HFFc6 (cell line): ENCODE measurements at regions not wholly inside any gene's neighbourhood (a gene's known extent, or its start where the extent isn't known, plus 50 kb on each side); places are given as distances from the start of the nearest gene placed in this dataset.

Source experiments
- DNase-seq: peaks from one replicate; pipeline ENCODE4 v3.0.0-alpha.2; 2018
- H3K27ac Mint-ChIP-seq: 2 replicates; pipeline ENCODE4 v1.8.0; 2020; ENCODE audit warnings: mild to moderate bottlenecking, mixed read lengths
- H3K27me3 Mint-ChIP-seq: 2 replicates; pipeline ENCODE4 v1.8.0; 2021; ENCODE audit warnings: mild to moderate bottlenecking, moderate library complexity, mixed read lengths; ENCODE audit not compliant: insufficient read depth
- H3K36me3 Mint-ChIP-seq: 2 replicates; pipeline ENCODE4 v1.8.0; 2021; ENCODE audit warnings: low read depth, mixed read lengths
- H3K4me1 Mint-ChIP-seq: 2 replicates; pipeline ENCODE4 v1.8.0; 2020; ENCODE audit warnings: low read depth, mixed read lengths
- H3K4me3 Mint-ChIP-seq: 2 replicates; pipeline ENCODE4 v1.8.0; 2020; ENCODE audit warnings: mild to moderate bottlenecking, moderate library complexity, mixed read lengths
- H3K9me3 Mint-ChIP-seq: 2 replicates; pipeline ENCODE4 v1.8.0; 2020; ENCODE audit warnings: mild to moderate bottlenecking, mixed read lengths
- CTCF ChIP-seq: fragments of 200-600 bp; sonication (generic); IDR thresholded peaks from 2 replicates; pipeline ENCODE4 v1.5.0; 2021; ENCODE audit warnings: antibody characterized with exemption, mild to moderate bottlenecking

GRCh38 chr4:23135792-23136645 lies 443.3 kb downstream of the GBA3 start:
- peak; percentile 5 for DNase-seq
- TF ChIP-seq CTCF, result peak; percentile 81
- no peaks in the 10 kb centered on the region for H3K4me1 Mint-ChIP-seq
- no peak overlapping the region for H3K4me3 Mint-ChIP-seq
- no peaks in the 10 kb centered on the region for H3K36me3 Mint-ChIP-seq
- H3K27ac Mint-ChIP-seq, result no peak overlapping the region
- H3K27me3 Mint-ChIP-seq, result no peaks in the 10 kb centered on the region; the same call in 1 of the 2 replicates
- H3K9me3 Mint-ChIP-seq, result peaks cover 19% of the 10 kb centered on the region

- Mint-ChIP-seq H3K4me1 (no peaks in the 10 kb centered on the region), H3K9me3 (peaks cover 27% of the 10 kb centered on the region), H3K27me3 (no peaks in the 10 kb centered on the region; the same call in 1 of the 2 replicates), H3K4me3 (no peak overlapping the region), H3K36me3 (no peaks in the 10 kb centered on the region), H3K27ac (no peak overlapping the region)
- no peak for TF ChIP-seq CTCF
- no peak for DNase-seq
Observed at GRCh38 chr4:23134331-23134730, 441.6 kb downstream of the GBA3 start.

- DNase-seq, result no peak
- Mint-ChIP-seq H3K36me3 (0 out of 2 replicates have a peak, but pooled peaks cover under 1% of the 10 kb centered on the region), H3K9me3 (peaks cover 50% of the 10 kb centered on the region), H3K4me3 (no peak overlapping the region), H3K27me3 (no peaks in the 10 kb centered on the region; the same call in 1 of the 2 replicates), H3K4me1 (no peaks in the 10 kb centered on the region), H3K27ac (no peak overlapping the region)
- no peak for TF ChIP-seq CTCF
Observed at GRCh38 chr4:23130845-23131244, 438.1 kb downstream of the GBA3 start.

GRCh38 chr4:23125118-23125517 lies 432.4 kb downstream of the GBA3 start:
- Mint-ChIP-seq H3K27me3 (no peaks in the 10 kb centered on the region; the same call in 1 of the 2 replicates), H3K27ac (no peak overlapping the region), H3K9me3 (peaks cover 61% of the 10 kb centered on the region), H3K36me3 (0 out of 2 replicates have a peak, but pooled peaks cover 5% of the 10 kb centered on the region), H3K4me3 (no peak overlapping the region), H3K4me1 (no peaks in the 10 kb centered on the region)
- TF ChIP-seq CTCF, result no peak
- DNase-seq, result no peak

GRCh38 chr4:23122666-23123400 lies 430.1 kb downstream of the GBA3 start:
- no peaks in the 10 kb centered on the region; the same call in 1 of the 2 replicates for H3K27me3 Mint-ChIP-seq
- no peaks in the 10 kb centered on the region for H3K4me1 Mint-ChIP-seq
- no peak for TF ChIP-seq CTCF
- H3K36me3 Mint-ChIP-seq, result 0 out of 2 replicates have a peak, but pooled peaks cover 5% of the 10 kb centered on the region
- H3K9me3 Mint-ChIP-seq, result peaks cover 46% of the 10 kb centered on the region
- no peak for DNase-seq
- no peak overlapping the region for H3K27ac Mint-ChIP-seq
- no peak overlapping the region for H3K4me3 Mint-ChIP-seq
